GM23338 (cell line): ENCODE measurements at regions not wholly inside any gene's neighbourhood (a gene's known extent, or its start where the extent isn't known, plus 50 kb on each side); places are given as distances from the start of the nearest gene placed in this dataset.

Experiments used
- CREB1 ChIP-seq: fragments of 250-450 bp; sonication (Bioruptor Pico); IDR thresholded peaks from 2 replicates; pipeline ENCODE4 v1.5.0; 2020; ENCODE audit warnings: low read depth, mild to moderate bottlenecking, moderate library complexity
- CTCF ChIP-seq, 2 experiments: fragments of 200-600 bp in 1 of 2; sonication (generic) in 1 of 2; conservative IDR thresholded peaks; 2 replicates each; pipeline versions ENCODE4 v1.5.1 to v1.6.1; 2016 to 2017; ENCODE audit warnings: antibody characterized with exemption in 2 of 2, low read depth in 2 of 2, mild to moderate bottlenecking in 2 of 2, moderate library complexity in 1 of 2
- ETS1 ChIP-seq: IDR thresholded peaks from 2 replicates; pipeline ENCODE4 v1.6.1; 2016; ENCODE audit warnings: antibody characterized with exemption
- EZH2 ChIP-seq: fragments of 200-600 bp; sonication (generic); IDR thresholded peaks from one replicate; pipeline ENCODE4 v1.8.0; 2017; ENCODE audit warnings: antibody characterized with exemption, mild to moderate bottlenecking, low read depth; ENCODE audit not compliant: unreplicated experiment
- EZH2phosphoT487 ChIP-seq: fragments of 200-600 bp; sonication (generic); IDR thresholded peaks from one replicate; pipeline ENCODE4 v1.8.1; 2018; ENCODE audit warnings: antibody characterized with exemption; ENCODE audit not compliant: unreplicated experiment
- JUNB ChIP-seq: IDR thresholded peaks from one replicate; pipeline ENCODE4 v1.6.1; 2016; ENCODE audit warnings: antibody characterized with exemption; ENCODE audit not compliant: unreplicated experiment
- POLR2AphosphoS5 ChIP-seq: IDR thresholded peaks from 2 replicates; pipeline ENCODE4 v1.6.1; 2016; ENCODE audit warnings: antibody characterized with exemption, low read depth
- REST ChIP-seq: IDR thresholded peaks from one replicate; pipeline ENCODE4 v1.6.1; 2018; ENCODE audit warnings: antibody characterized with exemption; ENCODE audit not compliant: unreplicated experiment
- ZNF331 ChIP-seq: fragments of 250-450 bp; sonication (Bioruptor Pico); IDR thresholded peaks from 2 replicates; pipeline ENCODE4 v1.5.0; 2020; ENCODE audit warnings: low read depth, mild to moderate bottlenecking, moderate library complexity

- no peak for TF ChIP-seq CTCF (conservative IDR thresholded peaks at IDR 0.05; ENCODE audit: low read depth in 2 of 2)
- TF ChIP-seq EZH2phosphoT487: no peak
- no peak for TF ChIP-seq POLR2AphosphoS5
- no peak for TF ChIP-seq JUNB
- no peak for TF ChIP-seq EZH2
- TF ChIP-seq ETS1: no peak
- no peak for TF ChIP-seq REST
- TF ChIP-seq CREB1: no peak
- no peak for TF ChIP-seq ZNF331 (CRISPR knock-in tag)
These were observed 244.6 kb upstream of the HNRNPA3 start for GRCh38 chr2:176967911-176968450.
